GM13977 (cell line): ENCODE measurements at regions not wholly inside any gene's neighbourhood (a gene's known extent, or its start where the extent isn't known, plus 50 kb on each side); places are given as distances from the start of the nearest gene placed in this dataset.

Source experiments
- DNase-seq: peaks from one replicate; pipeline ENCODE4 v3.0.0; 2012; ENCODE audit warnings: low spot score
- in situ Hi-C: fragments of 300-500 bp; cut with MboI; formaldehyde crosslinking; loops from one replicate; pipeline ENCODE4 v1.12.0; 2022; ENCODE audit warnings: low sequenced_read_pairs, low pct_unique_long_range_greater_than_20kb, mixed read lengths, inconsistent platforms; ENCODE audit not compliant: unreplicated experiment
- TF ChIP-seq, protein P1 (sequence below): IDR thresholded peaks from 2 replicates; pipeline ENCODE4 v1.5.1; 2012; ENCODE audit warnings: mild to moderate bottlenecking, control low read depth; ENCODE audit not compliant: insufficient read depth; ENCODE audit errors: extremely low read depth, missing control alignments

DNA sequence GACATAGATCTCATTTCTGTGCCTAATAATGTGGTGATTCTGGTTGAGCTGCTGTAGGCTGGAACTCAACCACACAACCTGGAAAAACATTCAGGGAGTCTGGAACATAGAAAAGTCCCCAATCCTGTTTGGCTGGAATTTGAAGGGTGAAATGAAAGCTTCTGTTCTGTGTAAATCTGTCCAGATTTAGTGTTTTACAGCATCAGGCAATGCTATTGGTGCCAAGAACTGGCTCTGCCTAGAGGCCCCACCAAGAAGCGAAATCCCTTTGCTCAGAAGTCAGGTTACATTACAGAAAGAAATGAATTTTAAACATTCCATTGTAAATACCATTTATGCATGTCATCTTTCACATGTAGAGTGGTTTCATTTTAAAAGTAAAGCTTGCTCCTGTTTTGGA, 56.3 kb downstream of the TMEM174 start:
- TF ChIP-seq, protein P1, sequence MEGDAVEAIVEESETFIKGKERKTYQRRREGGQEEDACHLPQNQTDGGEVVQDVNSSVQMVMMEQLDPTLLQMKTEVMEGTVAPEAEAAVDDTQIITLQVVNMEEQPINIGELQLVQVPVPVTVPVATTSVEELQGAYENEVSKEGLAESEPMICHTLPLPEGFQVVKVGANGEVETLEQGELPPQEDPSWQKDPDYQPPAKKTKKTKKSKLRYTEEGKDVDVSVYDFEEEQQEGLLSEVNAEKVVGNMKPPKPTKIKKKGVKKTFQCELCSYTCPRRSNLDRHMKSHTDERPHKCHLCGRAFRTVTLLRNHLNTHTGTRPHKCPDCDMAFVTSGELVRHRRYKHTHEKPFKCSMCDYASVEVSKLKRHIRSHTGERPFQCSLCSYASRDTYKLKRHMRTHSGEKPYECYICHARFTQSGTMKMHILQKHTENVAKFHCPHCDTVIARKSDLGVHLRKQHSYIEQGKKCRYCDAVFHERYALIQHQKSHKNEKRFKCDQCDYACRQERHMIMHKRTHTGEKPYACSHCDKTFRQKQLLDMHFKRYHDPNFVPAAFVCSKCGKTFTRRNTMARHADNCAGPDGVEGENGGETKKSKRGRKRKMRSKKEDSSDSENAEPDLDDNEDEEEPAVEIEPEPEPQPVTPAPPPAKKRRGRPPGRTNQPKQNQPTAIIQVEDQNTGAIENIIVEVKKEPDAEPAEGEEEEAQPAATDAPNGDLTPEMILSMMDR, result no peak
- in situ Hi-C loops, result no loop called here
- no peak for DNase-seq

DNA sequence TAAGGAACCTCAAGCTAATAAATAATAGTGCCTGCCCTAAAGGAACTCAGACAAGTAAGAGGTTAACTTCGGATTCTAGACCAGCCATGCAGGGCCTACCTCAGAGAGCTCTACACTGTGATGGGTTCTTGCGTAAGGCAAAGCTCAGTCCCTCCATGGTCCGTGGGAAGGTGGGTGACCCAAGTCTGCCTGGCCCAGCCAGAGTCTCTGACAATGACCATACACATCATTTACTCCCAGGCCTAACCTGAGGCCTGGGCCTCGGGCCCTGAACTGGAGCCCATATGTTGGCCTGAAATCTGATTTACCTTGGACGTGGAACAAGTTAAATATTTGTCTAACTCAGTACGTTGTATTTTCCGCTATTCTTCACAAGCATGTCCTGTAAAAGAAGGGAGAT, 55.1 kb downstream of the TMEM174 start:
- in situ Hi-C loops, result no loop called here
- DNase-seq, result no peak
- TF ChIP-seq, protein P1, result no peak
